ENCODE measurements at regions not wholly inside any gene's neighbourhood (a gene's known extent, or its start where the extent isn't known, plus 50 kb on each side); places are given as distances from the start of the nearest gene placed in this dataset.

GRCh38 chr18:78816114-78816513, 163.5 kb upstream of the SALL3 start:
- no peak for TF ChIP-seq CTCF (IDR thresholded peaks at IDR 0.05)
- no peak for TF ChIP-seq POLR2AphosphoS5 (IDR thresholded peaks at IDR 0.05)
- TF ChIP-seq EP300 (IDR thresholded peaks at IDR 0.05; ENCODE audit: low read depth), result no peak
